Natural killer cell treated with Interleukin-12 subunit alpha and Interleukin-12 subunit beta and Interleukin-15 and Interleukin-18, amount 100 ng/mL, for 72 hours (primary cell): ENCODE measurements at regions not wholly inside any gene's neighbourhood (a gene's known extent, or its start where the extent isn't known, plus 50 kb on each side); places are given as distances from the start of the nearest gene placed in this dataset.
"Not testable (repeated sequence)": the region's sequence is repeated elsewhere in the genome, so short reads cannot be mapped to it uniquely, and the experiment has no call there.

ENCODE experiments used
- ATAC-seq, 2 donors: fragments of 150-1000 bp; cut with Tn5 transposase in 1 of 2; sonication (Bioruptor Pico), chemical (Tn5 transposase) in 1 of 2; 2 replicates each; pipeline ENCODE4 v1.10.0; 2021
- DNase-seq: peaks from one replicate; pipeline ENCODE4 v3.0.0; 2022; ENCODE audit warnings: low spot score
- H3K27ac Mint-ChIP-seq, 2 donors: 1 replicate in 1 of 2; 2 replicates in 1 of 2; pipeline ENCODE4 v1.8.0; 2022; ENCODE audit warnings: mixed read lengths in 2 of 2, mild to moderate bottlenecking in 1 of 2, moderate library complexity in 1 of 2
- H3K27me3 Mint-ChIP-seq, 2 donors: 1 replicate in 1 of 2; 2 replicates in 1 of 2; pipeline ENCODE4 v1.8.0; 2022; ENCODE audit warnings: mixed read lengths in 2 of 2
- H3K36me3 Mint-ChIP-seq: one replicate; pipeline ENCODE4 v1.8.0; 2022; ENCODE audit warnings: mixed read lengths
- H3K4me1 Mint-ChIP-seq, 2 donors: 1 replicate in 1 of 2; 2 replicates in 1 of 2; pipeline ENCODE4 v1.8.0; 2022; ENCODE audit warnings: low read depth in 2 of 2, mixed read lengths in 2 of 2, mild to moderate bottlenecking in 1 of 2
- H3K4me3 Mint-ChIP-seq: one replicate; pipeline ENCODE4 v1.8.0; 2022; ENCODE audit warnings: mixed read lengths
- H3K9me3 Mint-ChIP-seq: 2 replicates; pipeline ENCODE4 v1.8.0; 2022; ENCODE audit warnings: mixed read lengths

DNA sequence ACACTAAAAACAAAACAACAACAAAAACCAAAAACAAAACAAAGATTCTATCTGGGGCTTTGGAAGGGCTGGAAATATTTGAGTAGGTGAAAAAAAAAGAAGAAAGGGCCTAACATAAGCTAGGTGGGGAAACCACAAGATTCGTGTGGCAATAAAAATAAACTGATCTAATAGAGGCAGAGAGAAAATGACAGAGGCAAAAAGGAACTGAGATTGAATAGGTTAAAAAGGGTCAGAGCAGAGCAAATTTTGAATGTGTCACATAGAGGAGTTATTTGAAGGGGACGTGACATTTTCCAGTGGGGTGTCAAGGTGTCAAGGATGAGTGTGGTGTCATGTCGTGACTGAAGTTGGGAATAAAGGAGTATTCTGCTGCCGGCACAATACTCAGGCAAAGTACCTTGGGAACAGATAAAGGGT is 65.2 kb upstream of the RALGPS2 start:
- Mint-ChIP-seq H3K4me3 (no peak overlapping the region), H3K27me3 (peaks cover 9 to 18% of the 10 kb centered on the region in 2 donors), H3K4me1 (no peaks in the 10 kb centered on the region)

DNA sequence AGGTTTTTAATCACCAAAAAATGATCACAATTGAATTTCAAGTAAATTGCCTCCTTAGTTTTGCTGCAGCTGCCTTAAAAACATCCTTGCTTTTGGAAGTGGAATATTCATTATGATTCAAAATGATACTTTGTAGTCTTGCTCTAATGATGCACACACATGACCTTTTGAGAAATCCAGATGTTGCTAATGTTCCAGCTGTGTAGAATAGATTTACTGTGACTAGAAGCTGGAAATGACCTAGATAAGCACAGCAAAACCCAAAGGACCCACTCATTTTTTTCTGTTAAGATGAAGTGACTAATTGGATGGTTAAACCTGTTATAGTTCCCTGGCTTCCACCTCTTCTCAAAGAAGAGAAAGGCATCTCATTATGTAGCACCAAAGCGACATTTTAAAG is 64.6 kb upstream of the RALGPS2 start:
- ATAC-seq: no peak
- no peak overlapping the region for H3K27ac Mint-ChIP-seq
- H3K36me3 Mint-ChIP-seq: no peaks in the 10 kb centered on the region
- H3K4me1 Mint-ChIP-seq: no peaks in the 10 kb centered on the region
- H3K4me3 Mint-ChIP-seq: no peak overlapping the region
- DNase-seq: no peak
- no peaks in the 10 kb centered on the region for H3K9me3 Mint-ChIP-seq
- H3K27me3 Mint-ChIP-seq: peaks cover 9 to 18% of the 10 kb centered on the region in 2 donors

More for the DNA sequence above, 65.2 kb upstream of the RALGPS2 start:
- Mint-ChIP-seq H3K27ac (no peak overlapping the region), H3K9me3 (no peaks in the 10 kb centered on the region), H3K36me3 (no peaks in the 10 kb centered on the region)
- DNase-seq: no peak
- no peak for ATAC-seq

DNA sequence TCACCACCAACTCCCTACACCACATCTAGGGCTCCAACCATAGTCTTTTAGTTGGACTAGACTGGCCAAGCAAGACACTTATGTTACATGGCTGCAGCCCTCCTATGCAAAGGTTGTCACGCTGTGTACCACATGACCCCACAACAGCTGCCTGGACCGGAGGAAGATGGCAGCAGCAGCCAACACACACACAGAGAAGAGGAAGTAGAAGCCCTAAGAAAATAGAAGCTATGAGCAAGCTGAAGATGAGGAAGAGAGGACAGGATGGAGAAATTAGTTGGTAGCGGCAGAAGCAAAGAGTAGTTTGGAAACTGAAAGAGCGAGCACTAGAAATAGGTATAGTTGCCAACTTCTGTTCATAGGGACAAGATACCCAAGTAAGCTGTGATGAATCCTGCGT is 60.8 kb upstream of the RALGPS2 start:
- ATAC-seq: no peak

DNA sequence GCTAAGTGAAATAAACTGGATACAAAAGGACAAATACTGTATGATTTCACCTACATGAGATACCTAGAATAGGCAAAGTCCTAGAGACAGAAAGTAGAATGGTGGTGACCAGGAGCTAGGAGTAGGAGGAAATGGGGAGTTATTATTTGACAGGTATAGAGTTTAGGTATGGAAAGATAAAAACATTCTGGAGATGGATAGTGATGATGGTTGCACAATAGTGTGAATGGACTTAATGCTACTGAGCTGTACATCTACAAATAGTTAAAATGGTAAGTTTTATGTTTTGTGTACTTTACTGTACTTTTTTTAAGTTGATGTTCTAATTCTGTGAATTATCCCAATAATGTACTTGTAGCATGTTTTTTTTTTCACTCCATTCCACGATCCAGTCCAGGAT is 59.5 kb upstream of the RALGPS2 start:
- Mint-ChIP-seq H3K4me1 (no peaks in the 10 kb centered on the region), H3K27ac (no peak overlapping the region), H3K9me3 (no peaks in the 10 kb centered on the region), H3K27me3 (peaks cover 8% of the 10 kb centered on the region in 2 donors), H3K4me3 (no peak overlapping the region), H3K36me3 (no peaks in the 10 kb centered on the region)
- ATAC-seq: no peak
- DNase-seq: no peak

More for the DNA sequence above, 60.8 kb upstream of the RALGPS2 start:
- no peak overlapping the region for H3K27ac Mint-ChIP-seq
- H3K27me3 Mint-ChIP-seq: peaks cover 8 to 10% of the 10 kb centered on the region in 2 donors
- no peak for DNase-seq
- H3K9me3 Mint-ChIP-seq: no peaks in the 10 kb centered on the region
- H3K36me3 Mint-ChIP-seq: no peaks in the 10 kb centered on the region
- no peaks in the 10 kb centered on the region for H3K4me1 Mint-ChIP-seq
- no peak overlapping the region for H3K4me3 Mint-ChIP-seq

DNA sequence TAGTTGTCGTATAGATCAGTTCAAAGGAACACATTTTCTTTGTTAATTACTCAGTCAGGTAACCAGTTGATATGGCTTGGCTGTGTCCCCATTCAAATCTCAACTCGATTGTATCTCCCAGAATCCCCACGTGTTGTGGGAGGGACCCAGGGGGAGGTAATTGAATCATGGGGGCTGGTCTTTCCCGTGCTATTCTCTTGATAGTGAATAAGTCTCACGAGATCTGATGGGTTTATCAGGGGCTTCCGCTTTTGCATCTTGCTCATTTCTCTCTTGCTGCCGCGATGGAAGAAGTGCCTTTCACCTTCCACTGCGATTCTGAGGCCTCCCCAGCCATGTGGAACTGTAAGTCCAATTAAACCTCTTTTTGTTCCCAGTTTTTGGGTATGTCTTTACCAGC is 58.2 kb upstream of the RALGPS2 start:
- not testable (repeated sequence) for H3K4me3 Mint-ChIP-seq, H3K4me1 Mint-ChIP-seq, H3K9me3 Mint-ChIP-seq, H3K27me3 Mint-ChIP-seq, ATAC-seq, H3K36me3 Mint-ChIP-seq, DNase-seq, H3K27ac Mint-ChIP-seq

DNA sequence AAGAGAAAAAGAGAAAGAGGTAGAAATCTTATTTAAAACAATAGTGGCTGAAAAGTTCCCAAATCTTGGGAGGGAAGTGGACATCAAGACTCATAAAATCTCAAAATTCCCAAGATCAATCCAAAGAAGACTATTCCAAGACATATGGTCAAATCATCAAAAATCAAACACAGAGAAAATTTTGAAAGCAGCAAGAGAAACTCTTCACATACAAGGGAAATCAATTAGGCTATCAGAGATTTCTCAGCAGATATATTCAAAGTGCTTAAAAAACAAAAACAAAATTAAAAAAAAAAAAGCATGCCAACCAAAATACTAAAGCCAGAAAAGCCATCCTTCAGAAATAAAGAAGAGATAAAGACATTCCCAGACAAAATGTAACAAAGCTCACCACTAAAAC is 52.6 kb upstream of the RALGPS2 start:
- no peak overlapping the region for H3K4me3 Mint-ChIP-seq
- H3K27me3 Mint-ChIP-seq: peaks cover 7 to 8% of the 10 kb centered on the region in 2 donors
- no peak overlapping the region for H3K27ac Mint-ChIP-seq
- H3K9me3 Mint-ChIP-seq: peaks cover 4% of the 10 kb centered on the region
- H3K36me3 Mint-ChIP-seq: peaks cover 7% of the 10 kb centered on the region
- DNase-seq (no peak), ATAC-seq (no peak)
- no peaks in the 10 kb centered on the region for H3K4me1 Mint-ChIP-seq

DNA sequence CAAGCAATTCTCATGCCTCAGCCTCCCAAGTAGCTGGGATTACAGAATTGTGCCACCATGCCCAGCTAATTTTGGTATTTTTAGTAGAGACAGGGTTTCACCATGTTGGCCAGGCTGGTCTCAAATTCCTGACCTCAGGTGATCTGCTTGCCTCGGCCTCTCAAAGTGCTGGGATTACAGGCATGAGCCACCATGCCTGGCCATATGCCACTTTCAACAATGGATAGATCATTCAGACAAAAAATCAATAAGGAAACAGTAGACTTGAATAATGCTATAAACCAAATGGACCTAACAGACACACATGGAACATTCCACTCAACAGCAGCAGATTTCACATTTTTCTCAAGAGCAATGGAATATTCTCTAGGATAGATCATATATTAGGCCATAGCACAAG is 50.5 kb upstream of the RALGPS2 start:
- not testable (repeated sequence) for H3K4me3 Mint-ChIP-seq, H3K9me3 Mint-ChIP-seq, H3K27ac Mint-ChIP-seq, H3K27me3 Mint-ChIP-seq, H3K4me1 Mint-ChIP-seq, DNase-seq, H3K36me3 Mint-ChIP-seq, ATAC-seq
